Ectodermal cell (in vitro differentiated cells): ENCODE measurements at regions not wholly inside any gene's neighbourhood (a gene's known extent, or its start where the extent isn't known, plus 50 kb on each side); places are given as distances from the start of the nearest gene placed in this dataset.
"Not testable (repeated sequence)": the region's sequence is repeated elsewhere in the genome, so short reads cannot be mapped to it uniquely, and the experiment has no call there.

Source experiments
- H3K27ac ChIP-seq: 2 replicates; pipeline ENCODE4 v1.7.0; 2013; ENCODE audit warnings: mild to moderate bottlenecking, low read depth, low read length; ENCODE audit not compliant: insufficient read depth, poor library complexity, severe bottlenecking
- H3K27me3 ChIP-seq: 2 replicates; pipeline ENCODE4 v1.7.0; 2013; ENCODE audit warnings: mild to moderate bottlenecking, low read length; ENCODE audit not compliant: insufficient read depth, control insufficient read depth, poor library complexity, severe bottlenecking
- H3K36me3 ChIP-seq: one replicate; pipeline ENCODE4 v1.7.0; 2013; ENCODE audit warnings: low read length; ENCODE audit not compliant: control insufficient read depth, insufficient read depth
- H3K4me1 ChIP-seq: one replicate; pipeline ENCODE4 v1.7.0; 2013; ENCODE audit warnings: low read length; ENCODE audit not compliant: control insufficient read depth, insufficient read depth
- H3K4me3 ChIP-seq: 2 replicates; pipeline ENCODE4 v1.7.0; 2013; ENCODE audit warnings: low read depth, low read length, control low read depth; ENCODE audit not compliant: insufficient read depth
- H3K9me3 ChIP-seq: 2 replicates; pipeline ENCODE4 v1.7.0; 2013; ENCODE audit warnings: mild to moderate bottlenecking, low read length, moderate library complexity; ENCODE audit not compliant: control insufficient read depth
- WGBS, 2 experiments: methylation state at CpG; one replicate each; pipeline ENCODE4 v1.1.7; 2013; ENCODE audit warnings: missing lambda C conversion rate in 2 of 2; 5-methylcytosine and 5-hydroxymethylcytosine counted together

GRCh38 chr2:2901384-2902345, 476.0 kb downstream of the EIPR1 start:
- WGBS, 2 experiments: 74 to 77% methylated on average over 13 of the region's 13 CpGs
- H3K4me3 ChIP-seq: no peak overlapping the region
- no peak overlapping the region for H3K27ac ChIP-seq

DNA sequence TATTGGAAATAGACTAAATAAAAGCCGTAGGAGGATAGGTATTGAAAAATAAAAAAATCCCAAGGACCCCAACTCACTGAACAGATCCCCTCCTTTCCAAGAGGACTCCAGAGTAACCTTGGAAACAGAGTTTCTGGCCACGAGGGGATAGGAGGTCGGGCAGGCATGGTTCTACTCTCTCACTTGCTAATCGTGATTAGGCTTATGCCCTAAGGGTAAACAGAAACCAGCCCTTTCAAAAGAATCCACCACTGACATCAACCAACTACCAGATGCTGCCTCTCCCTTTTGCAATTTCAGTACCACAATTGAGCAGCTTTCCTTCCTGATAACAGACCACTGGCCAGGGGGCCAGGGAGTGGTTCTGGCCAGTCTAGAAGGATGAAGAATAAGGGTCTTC, 477.8 kb downstream of the EIPR1 start:
- Histone ChIP-seq H3K4me1 (peaks cover 5% of the 10 kb centered on the region), H3K27me3 (no peaks in the 10 kb centered on the region), H3K36me3 (no peaks in the 10 kb centered on the region), H3K4me3 (no peak overlapping the region), H3K27ac (no peak overlapping the region), H3K9me3 (no peaks in the 10 kb centered on the region)
- 52 to 54% methylated on average over 3 to 4 of the region's 4 CpGs for WGBS, 2 experiments

More at GRCh38 chr2:2901384-2902345, 476.0 kb downstream of the EIPR1 start:
- Histone ChIP-seq H3K4me1 (peaks cover 5% of the 10 kb centered on the region), H3K27me3 (no peaks in the 10 kb centered on the region), H3K9me3 (no peaks in the 10 kb centered on the region), H3K36me3 (no peaks in the 10 kb centered on the region)

- Histone ChIP-seq H3K4me3 (no peak overlapping the region), H3K4me1 (peaks cover 5% of the 10 kb centered on the region), H3K9me3 (no peaks in the 10 kb centered on the region), H3K36me3 (no peaks in the 10 kb centered on the region), H3K27me3 (no peaks in the 10 kb centered on the region), H3K27ac (no peak overlapping the region)
- WGBS, 2 experiments: 85 to 88% methylated on average over 2 of the region's 2 CpGs
Observed at GRCh38 chr2:2898744-2899143, 478.9 kb downstream of the EIPR1 start.

- WGBS, 2 experiments: 85 to 88% methylated on average over 7 of the region's 7 CpGs
- Histone ChIP-seq H3K4me1 (peaks cover 5% of the 10 kb centered on the region), H3K27me3 (no peaks in the 10 kb centered on the region), H3K4me3 (no peak overlapping the region), H3K27ac (no peak overlapping the region), H3K36me3 (no peaks in the 10 kb centered on the region), H3K9me3 (no peaks in the 10 kb centered on the region)
Observed at GRCh38 chr2:2896643-2897042, 481.0 kb downstream of the EIPR1 start.

- WGBS, 2 experiments: 91 to 93% methylated on average over 5 of the region's 5 CpGs
- Histone ChIP-seq H3K36me3 (no peaks in the 10 kb centered on the region), H3K9me3 (no peaks in the 10 kb centered on the region), H3K27me3 (no peaks in the 10 kb centered on the region), H3K4me3 (no peak overlapping the region), H3K4me1 (peaks cover under 1% of the 10 kb centered on the region), H3K27ac (no peak overlapping the region)
Observed at GRCh38 chr2:2896011-2896410, 481.6 kb downstream of the EIPR1 start.

DNA sequence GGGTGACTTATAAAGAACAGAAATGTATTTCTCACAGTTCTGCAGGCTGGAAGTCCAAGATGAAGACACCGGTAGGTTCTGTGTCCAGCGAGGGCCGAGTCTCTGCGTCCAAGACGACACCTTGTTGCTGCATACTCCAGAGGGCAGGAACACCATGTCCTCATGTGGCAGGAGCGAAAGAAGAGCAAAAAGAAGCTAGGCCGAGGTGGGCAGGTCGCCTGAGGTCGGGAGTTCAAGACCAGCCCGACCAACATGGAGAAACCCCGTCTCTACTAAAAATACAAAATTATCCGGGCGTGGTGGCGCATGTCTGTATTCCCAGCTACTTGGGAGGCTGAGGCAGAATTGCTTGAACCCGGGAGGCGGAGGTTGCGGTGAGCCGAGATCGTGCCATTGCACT, 483.6 kb downstream of the EIPR1 start:
- not testable (repeated sequence) for H3K9me3 ChIP-seq, H3K4me1 ChIP-seq, H3K27me3 ChIP-seq, H3K4me3 ChIP-seq, H3K36me3 ChIP-seq, H3K27ac ChIP-seq
- 89 to 90% methylated on average over 19 of the region's 19 CpGs for WGBS, 2 experiments

DNA sequence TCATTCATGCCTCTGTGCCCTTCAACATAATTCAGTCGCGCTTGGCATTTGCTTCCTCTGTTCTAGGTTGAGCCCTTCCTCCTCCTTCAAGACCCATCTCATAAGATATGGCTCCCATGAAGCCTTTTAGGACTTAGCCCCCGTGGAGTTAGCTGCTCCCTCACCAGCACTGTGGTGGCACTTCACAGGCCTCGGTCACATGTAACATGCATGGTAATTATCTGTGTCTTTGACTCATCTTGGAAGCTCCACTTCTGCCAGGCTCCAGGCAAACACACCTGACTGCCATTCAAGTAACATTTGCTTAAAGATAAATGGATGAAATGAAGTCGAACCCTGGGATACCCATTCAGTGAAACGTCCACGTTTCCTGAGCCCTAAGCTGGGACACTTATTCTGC, 484.7 kb downstream of the EIPR1 start:
- WGBS, 2 experiments: 93 to 95% methylated on average over 7 of the region's 7 CpGs
- Histone ChIP-seq H3K4me3 (no peak overlapping the region), H3K4me1 (no peaks in the 10 kb centered on the region), H3K27me3 (no peaks in the 10 kb centered on the region), H3K36me3 (no peaks in the 10 kb centered on the region), H3K9me3 (no peaks in the 10 kb centered on the region), H3K27ac (no peak overlapping the region)

DNA sequence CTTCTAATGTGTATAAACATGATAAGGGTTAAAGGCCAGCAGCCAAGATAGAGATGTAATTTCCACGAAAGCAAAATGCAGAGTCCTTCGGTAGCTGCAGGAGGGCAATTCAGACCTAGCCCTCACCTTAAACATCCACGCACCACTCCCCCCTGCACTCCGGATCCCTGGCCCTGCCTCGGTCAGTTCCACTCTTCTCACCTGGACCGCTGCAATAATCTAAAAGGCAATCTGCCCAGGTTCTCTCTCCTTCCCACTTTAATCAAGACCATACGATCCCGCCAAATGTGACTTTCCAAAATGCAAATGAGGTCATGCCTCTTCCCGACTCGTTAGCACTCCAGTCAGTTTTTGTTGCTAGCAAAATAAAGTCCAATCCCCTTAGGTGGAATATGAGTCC, 485.2 kb downstream of the EIPR1 start:
- H3K4me1 ChIP-seq: no peaks in the 10 kb centered on the region
- H3K4me3 ChIP-seq: no peak overlapping the region
- H3K27me3 ChIP-seq: no peaks in the 10 kb centered on the region
- H3K36me3 ChIP-seq: no peaks in the 10 kb centered on the region
- WGBS, 2 experiments: 89% methylated on average over 10 of the region's 10 CpGs
- H3K9me3 ChIP-seq: no peaks in the 10 kb centered on the region
- no peak overlapping the region for H3K27ac ChIP-seq

DNA sequence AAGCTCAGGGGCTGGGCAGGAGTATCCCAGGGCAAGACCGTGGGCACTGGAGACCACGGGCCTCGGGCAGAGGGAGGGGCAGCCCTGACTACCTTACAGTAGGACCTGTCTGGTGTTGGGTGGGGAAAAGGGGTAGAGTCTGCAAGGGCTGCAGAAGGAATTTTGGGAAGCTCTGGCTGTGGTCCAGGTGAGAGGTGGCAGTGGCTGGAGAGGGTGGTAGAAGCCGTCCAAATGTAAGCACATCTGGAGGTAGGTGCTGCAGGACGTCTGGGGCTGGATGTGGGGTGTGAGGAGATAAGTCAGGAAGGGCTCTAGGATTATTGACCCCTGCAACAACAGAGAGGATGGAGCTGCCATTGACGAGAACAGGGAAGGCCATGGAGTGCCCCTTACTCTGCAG, 486.7 kb downstream of the EIPR1 start:
- Histone ChIP-seq H3K27me3 (no peaks in the 10 kb centered on the region), H3K27ac (no peak overlapping the region), H3K36me3 (no peaks in the 10 kb centered on the region), H3K4me1 (no peaks in the 10 kb centered on the region), H3K9me3 (no peaks in the 10 kb centered on the region), H3K4me3 (no peak overlapping the region)
- 84 to 85% methylated on average over 6 of the region's 6 CpGs for WGBS, 2 experiments

- Histone ChIP-seq H3K27ac (no peak overlapping the region), H3K9me3 (no peaks in the 10 kb centered on the region), H3K36me3 (no peaks in the 10 kb centered on the region), H3K4me3 (no peak overlapping the region), H3K4me1 (no peaks in the 10 kb centered on the region), H3K27me3 (no peaks in the 10 kb centered on the region)
- 93 to 96% methylated on average over 11 of the region's 11 CpGs for WGBS, 2 experiments
Observed at GRCh38 chr2:2890246-2890645, 487.4 kb downstream of the EIPR1 start.
